Effector CD4-positive, alpha-beta T cell (primary cell): ENCODE measurements at regions not wholly inside any gene's neighbourhood (a gene's known extent, or its start where the extent isn't known, plus 50 kb on each side); places are given as distances from the start of the nearest gene placed in this dataset.
"Not testable (repeated sequence)": the region's sequence is repeated elsewhere in the genome, so short reads cannot be mapped to it uniquely, and the experiment has no call there.

Source experiments
- DNase-seq: peaks from one replicate; pipeline ENCODE4 v3.0.0-alpha.2; 2020

GRCh38 chr14:48349689-48350088 lies 674.3 kb upstream of the MDGA2 start:
- no peak for DNase-seq

DNA sequence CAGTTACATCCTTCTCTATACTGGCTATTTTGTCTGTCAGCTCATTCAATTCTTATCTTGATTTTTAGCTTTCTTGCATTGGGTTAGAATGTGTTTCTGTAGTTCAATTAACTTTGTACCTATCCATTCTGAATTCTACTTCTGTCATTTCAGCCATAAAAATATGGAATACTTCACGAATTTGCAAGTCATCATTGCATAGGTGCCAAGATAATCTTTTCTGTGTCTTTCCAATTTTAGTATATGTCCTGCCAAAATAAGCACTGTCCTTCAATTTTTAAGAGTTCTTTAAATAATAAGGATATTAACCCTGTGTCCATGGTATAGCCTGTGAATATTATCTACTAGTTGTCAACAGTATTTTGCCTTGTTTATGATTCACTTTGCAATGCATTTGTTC lies 665.7 kb upstream of the MDGA2 start:
- no peak for DNase-seq

DNA sequence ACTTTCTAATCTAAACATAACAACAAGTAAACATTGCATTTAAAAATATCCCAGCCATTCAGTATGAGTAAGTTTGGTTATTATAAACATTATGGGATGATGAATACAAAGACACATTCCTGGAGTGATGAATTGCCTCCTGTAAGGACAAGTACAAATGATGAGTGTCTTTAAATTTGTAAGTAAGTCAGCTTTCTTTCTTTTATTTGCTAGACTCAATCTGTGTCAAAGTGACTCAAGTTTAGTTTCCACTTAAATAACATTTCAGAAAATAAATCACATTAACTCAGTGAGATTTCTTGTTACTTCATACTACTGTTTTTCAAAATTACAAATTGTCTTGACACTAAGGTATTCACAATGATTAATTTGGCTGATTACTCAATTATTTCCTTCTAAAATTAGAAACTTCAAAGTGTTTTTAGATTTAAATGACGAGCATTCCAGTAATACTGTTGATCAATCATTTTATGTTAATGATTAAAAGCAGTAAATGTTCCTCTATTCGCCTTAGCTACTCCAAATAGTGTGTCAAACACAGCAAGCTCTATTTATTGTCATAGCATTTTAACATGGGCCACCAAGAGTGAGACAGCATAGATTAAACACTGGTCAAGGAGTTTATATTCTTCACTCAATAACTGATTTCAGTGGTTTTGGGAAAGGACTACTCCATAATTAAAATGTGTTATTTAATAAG lies 658.0 kb upstream of the MDGA2 start:
- DNase-seq = no peak

DNA sequence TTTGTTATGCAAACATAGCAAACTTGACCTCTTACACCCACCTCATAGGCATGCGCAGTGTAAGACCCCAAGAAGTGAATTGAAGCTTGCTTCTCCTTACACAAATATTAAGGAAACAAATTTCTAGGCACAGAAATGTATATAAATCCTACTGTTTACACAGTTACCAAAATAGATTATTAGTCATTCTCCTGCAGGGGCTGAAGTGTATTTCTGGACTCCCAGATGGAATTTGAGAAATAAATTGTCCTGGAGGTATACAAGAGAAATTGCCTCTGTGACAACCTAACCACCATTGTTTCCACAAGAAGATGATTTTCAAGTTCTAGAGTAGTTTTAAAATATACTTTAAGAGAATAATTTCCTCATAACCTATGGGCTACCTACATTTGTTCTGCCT lies 656.0 kb upstream of the MDGA2 start:
- DNase-seq = no peak

- DNase-seq = no peak
Measured at GRCh38 chr14:48325486-48325885, 650.1 kb upstream of the MDGA2 start.

GRCh38 chr14:48323665-48324064 lies 648.3 kb upstream of the MDGA2 start:
- no peak for DNase-seq

GRCh38 chr14:48319823-48320222 lies 644.4 kb upstream of the MDGA2 start:
- DNase-seq = no peak

DNA sequence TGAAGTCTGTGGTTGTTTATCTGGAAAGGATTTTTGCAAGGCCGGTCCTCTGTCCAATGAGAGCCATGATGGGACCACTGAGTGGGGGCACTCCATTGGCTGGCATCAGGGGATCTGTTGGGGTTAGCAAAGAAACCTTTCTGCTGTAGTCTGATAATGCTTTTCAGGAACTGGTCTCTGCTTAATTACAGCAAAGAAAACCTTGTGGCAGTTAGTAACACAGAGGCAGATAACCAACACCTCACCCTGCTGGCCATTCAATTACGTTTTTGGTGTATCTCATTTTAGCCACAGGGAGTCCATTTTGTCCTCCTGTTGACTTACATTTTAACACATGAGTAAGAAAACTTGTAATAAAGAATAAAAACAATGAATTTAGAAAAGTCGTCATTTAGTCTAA lies 629.3 kb upstream of the MDGA2 start:
- no peak for DNase-seq

DNA sequence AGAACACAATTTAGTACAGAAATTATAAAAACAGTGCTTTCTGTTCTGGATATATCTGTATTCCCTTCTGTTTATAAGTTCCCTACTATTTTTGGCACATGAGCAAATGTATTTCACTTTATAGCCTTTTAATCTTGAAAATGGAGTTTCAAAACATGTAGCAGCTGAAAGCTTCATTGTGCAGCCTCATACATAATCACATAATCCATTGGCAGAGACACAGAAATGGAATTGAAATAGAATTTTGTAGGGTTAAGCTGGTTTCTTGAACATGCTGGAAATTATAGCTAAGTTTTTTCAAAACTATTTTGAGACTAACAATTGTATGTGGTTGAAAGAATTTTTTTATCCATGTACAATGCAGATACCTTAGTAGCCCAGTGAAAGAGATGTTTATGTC lies 614.3 kb upstream of the MDGA2 start:
- DNase-seq = no peak

- DNase-seq = not testable (repeated sequence)
Measured at GRCh38 chr14:48285217-48285616, 609.8 kb upstream of the MDGA2 start.

- DNase-seq = no peak
Measured at GRCh38 chr14:48275301-48275700, 599.9 kb upstream of the MDGA2 start.

- no peak for DNase-seq
Measured at GRCh38 chr14:48274826-48275225, 599.4 kb upstream of the MDGA2 start.

- DNase-seq = not testable (repeated sequence)
Measured at GRCh38 chr14:48267926-48268325, 592.5 kb upstream of the MDGA2 start.

DNA sequence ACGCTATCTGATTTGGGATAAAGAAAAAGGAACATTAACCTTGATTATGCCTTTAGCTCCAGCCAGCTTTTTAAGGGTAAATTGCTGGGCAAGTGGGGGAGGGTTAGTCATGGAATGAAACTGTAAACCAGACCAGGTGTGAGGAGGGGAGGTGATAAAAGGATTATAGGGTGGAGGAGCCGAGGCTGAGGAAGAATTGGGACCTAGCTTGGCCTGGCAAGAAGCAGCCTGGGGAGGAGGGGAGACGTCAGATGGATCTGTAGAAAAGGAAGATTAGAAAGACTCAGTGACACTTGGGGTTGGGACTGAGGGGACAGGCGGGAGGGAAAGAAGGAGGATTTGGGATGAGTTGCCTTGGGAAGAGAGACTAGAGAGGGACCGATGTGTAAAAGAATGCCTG lies 590.8 kb upstream of the MDGA2 start:
- not testable (repeated sequence) for DNase-seq

DNA sequence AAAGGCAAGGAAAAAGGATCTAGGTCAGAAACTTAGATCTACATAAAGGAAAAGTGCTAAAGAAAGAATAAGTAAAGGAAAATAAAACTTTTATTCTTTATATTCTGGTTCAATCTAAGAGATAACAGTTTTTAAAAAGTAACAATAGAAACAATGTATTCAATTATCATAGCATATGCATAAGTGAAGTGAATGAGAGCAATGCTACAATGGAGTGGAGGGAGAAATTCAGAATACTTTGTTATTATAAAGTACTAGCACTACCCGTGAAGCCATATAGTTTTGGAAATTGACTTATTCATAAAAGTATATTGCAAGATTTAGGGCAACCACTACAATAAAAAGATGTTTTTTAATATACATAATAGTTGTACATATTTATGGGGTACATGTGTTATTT lies 586.0 kb upstream of the MDGA2 start:
- DNase-seq = no peak

GRCh38 chr14:48260394-48261295 lies 585.2 kb upstream of the MDGA2 start:
- DNase-seq = not testable (repeated sequence)

GRCh38 chr14:48259876-48260275 lies 584.5 kb upstream of the MDGA2 start:
- not testable (repeated sequence) for DNase-seq

GRCh38 chr14:48259232-48259631 lies 583.8 kb upstream of the MDGA2 start:
- not testable (repeated sequence) for DNase-seq

DNA sequence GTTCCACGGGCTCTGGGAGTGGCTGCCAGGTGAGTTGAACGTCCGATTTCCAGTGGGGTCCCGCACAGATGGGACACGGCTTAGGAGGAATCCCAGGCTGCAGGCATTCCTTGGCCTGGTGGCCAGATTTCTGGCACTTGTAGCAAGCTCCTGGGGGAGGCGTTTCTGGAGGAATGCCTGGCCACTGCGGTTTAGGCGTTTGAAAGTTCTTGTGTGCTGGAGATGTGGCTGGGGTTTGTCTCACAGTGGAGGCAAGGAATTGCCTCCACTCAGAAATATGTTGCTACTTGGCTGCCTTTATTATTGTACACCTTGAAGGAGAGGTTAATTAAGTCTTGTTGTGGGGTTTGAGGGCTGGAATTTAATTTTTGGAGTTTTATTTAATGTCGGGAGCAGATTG lies 583.3 kb upstream of the MDGA2 start:
- DNase-seq = not testable (repeated sequence)

DNA sequence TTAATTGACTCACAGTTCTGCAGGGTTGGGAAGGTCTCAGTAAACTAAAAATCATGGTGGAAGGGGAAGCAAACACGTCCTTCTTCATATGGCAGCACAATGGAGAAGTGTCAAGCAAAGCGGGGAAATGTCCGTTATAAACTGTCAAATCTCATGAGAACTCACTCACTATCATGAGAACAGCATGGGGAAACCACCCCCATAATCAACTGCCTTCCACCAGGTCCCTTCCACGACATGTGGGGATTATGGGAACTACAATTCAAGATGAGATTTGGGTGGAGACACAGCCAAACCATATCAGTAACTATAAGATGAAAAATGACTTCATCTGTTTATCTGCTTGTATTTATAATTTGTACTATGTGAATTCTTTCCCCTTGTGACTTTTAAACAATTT lies 577.6 kb upstream of the MDGA2 start:
- DNase-seq = no peak

- DNase-seq = no peak
Measured at GRCh38 chr14:48251290-48251689, 575.9 kb upstream of the MDGA2 start.

DNA sequence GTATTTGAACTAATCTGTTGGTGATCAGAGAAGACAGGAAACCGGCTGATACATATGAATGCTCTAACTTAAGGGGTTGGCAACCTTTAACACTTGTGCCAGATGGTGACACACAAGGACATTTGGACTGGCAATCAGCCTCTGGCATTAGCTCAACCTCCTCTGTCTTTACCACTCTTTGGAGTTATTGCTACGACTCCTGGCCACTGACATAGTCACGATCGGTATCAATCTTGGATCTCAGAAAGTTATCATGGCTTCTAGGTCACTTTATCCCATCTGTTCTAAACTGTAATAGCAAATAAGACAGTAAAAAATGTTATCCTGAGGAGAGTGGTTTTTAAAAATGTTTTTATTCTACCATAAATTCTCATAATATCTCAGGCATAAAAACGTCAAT lies 575.2 kb upstream of the MDGA2 start:
- DNase-seq = no peak

- no peak for DNase-seq
Measured at GRCh38 chr14:48247977-48248376, 572.6 kb upstream of the MDGA2 start.

DNA sequence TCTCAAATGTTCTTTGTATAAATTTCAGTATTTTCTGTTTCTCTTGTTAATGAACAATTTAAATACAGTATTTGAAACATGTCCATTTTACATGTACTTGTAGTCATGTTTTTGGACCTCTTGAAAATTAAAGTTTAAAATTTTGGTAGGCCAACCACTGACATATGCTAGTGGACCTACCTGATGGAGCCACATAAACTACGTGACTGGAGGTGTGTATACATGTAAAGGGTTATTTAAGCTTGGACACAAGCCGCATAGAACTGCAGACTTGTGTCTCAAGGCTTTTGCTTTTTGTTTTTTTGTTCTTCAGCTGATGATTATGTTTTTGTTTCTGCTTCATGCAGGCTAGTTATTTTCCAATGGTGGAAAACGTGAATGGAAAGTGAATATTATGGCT lies 568.5 kb upstream of the MDGA2 start:
- no peak for DNase-seq
